ENCODE measurements at regions not wholly inside any gene's neighbourhood (a gene's known extent, or its start where the extent isn't known, plus 50 kb on each side); places are given as distances from the start of the nearest gene placed in this dataset.

DNA sequence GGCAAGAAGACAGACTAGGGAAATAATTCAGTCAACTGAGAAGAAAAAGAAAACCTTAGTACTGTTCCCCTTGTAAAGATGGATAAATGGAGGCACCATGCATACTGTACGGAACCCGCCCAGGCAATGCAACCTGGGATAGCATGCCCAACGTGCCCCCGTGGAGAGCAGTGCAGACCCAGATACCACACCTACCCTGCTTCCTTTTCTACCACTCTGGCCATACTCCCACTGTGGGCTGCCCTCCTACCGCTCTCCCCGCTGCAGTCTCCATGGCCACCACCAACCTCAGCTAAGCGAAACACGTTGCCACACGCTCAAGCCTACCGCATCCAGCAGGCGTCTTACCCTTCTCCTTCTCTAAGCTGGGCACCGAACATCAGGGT is 117.4 kb upstream of the SERPIND1 start:
- Histone ChIP-seq H4K8ac (ENCODE audit: low read depth in 2 of 2, low read length in 2 of 2) (no peak overlapping the region), H2AK5ac (ENCODE audit: low read depth, low read length) (no peak overlapping the region; the same call in 1 of the 2 replicates), H3K36me3 (ENCODE audit: control insufficient read depth, insufficient read depth, low read length) (no peaks in the 10 kb centered on the region), H3K9me1 (ENCODE audit: insufficient read depth, low read length) (no peaks in the 10 kb centered on the region), H2AFZ (replicated peaks; ENCODE audit: low read length, poor library complexity) (peak overlapping the region; percentile 14), H3K18ac (ENCODE audit: low read depth, low read length) (no peak overlapping the region), H2BK15ac (ENCODE audit: low read depth, low read length) (no peak overlapping the region), H3K23ac (ENCODE audit: low read depth, low read length) (no peak overlapping the region), H2AK9ac (replicated peaks; ENCODE audit: low read depth, low read length, poor library complexity) (peak overlapping the region; percentile 24), H3K4me1 (ENCODE audit: control insufficient read depth, insufficient read depth, low read length) (no peaks in the 10 kb centered on the region), H4K91ac (ENCODE audit: insufficient read depth, low read depth, low read length) (no peak overlapping the region), H3K27ac (ENCODE audit: insufficient read depth, low read length) (no peak overlapping the region), H2BK5ac (ENCODE audit: low read depth, low read length, poor library complexity, severe bottlenecking) (no peak overlapping the region), H3K4me2 (ENCODE audit: low read depth, low read length) (no peak overlapping the region), H3K4me3 (ENCODE audit: insufficient read depth, low read depth, low read length) (no peak overlapping the region), H3K14ac (replicated peaks; ENCODE audit: low read depth, low read length) (no peak overlapping the region), H3K56ac (ENCODE audit: extremely low read depth, insufficient read depth, low read length) (no peak overlapping the region), H3K9me3 (ENCODE audit: control insufficient read depth, insufficient read depth, low read length) (no peaks in the 10 kb centered on the region), H3K27me3 (ENCODE audit: control insufficient read depth, insufficient read depth, low read length) (peaks cover 28% of the 10 kb centered on the region), H3K4ac (ENCODE audit: low read depth, low read length) (no peak overlapping the region), H4K5ac (ENCODE audit: low read depth, low read length) (no peak overlapping the region), H3K9ac (ENCODE audit: low read depth, low read length) (no peak overlapping the region), H4K20me1 (ENCODE audit: insufficient read depth, low read length) (no peaks in the 10 kb centered on the region), H2BK20ac (ENCODE audit: low read depth, low read length) (no peak overlapping the region), H3K79me1 (ENCODE audit: low read depth in 1 of 2, low read length in 2 of 2) (no peaks in the 10 kb centered on the region), H2BK120ac (ENCODE audit: low read depth, low read length) (no peak overlapping the region)
- in situ Hi-C loops (cut with MboI; ENCODE audit: low sequenced_read_pairs) (no loop called here), dilution Hi-C loops (cut with HindIII; ENCODE audit: low sequenced_read_pairs, unreplicated experiment) (no loop called here), intact Hi-C loops (cut with micrococcal nuclease) (no loop called here)
- TF ChIP-seq BHLHE40 (IDR thresholded peaks at IDR 0.05; ENCODE audit: low read depth, low read length) (no peak), POLR2A (IDR thresholded peaks at IDR 0.05; ENCODE audit: low read depth, low read length) (no peak), MAZ (IDR thresholded peaks at IDR 0.05; ENCODE audit: borderline replicate concordance, low read depth, low read length) (no peak), RFX5 (IDR thresholded peaks at IDR 0.05; ENCODE audit: low read depth, low read length) (no peak), SMC3 (IDR thresholded peaks at IDR 0.05; ENCODE audit: low read depth, low read length) (no peak), MXI1 (IDR thresholded peaks at IDR 0.05; ENCODE audit: borderline replicate concordance, low read depth, low read length) (no peak), RAD21 (IDR thresholded peaks at IDR 0.05; ENCODE audit: low read length) (no peak), FOS (IDR thresholded peaks at IDR 0.05; ENCODE audit: low read depth, low read length) (no peak), NFE2L2 (IDR thresholded peaks at IDR 0.05; ENCODE audit: low read depth, low read length) (no peak), CEBPB (IDR thresholded peaks at IDR 0.05; ENCODE audit: low read depth, low read length) (no peak), CHD1 (IDR thresholded peaks at IDR 0.05; ENCODE audit: low read depth, low read length) (no peak), RCOR1 (IDR thresholded peaks at IDR 0.05; ENCODE audit: insufficient replicate concordance, low read length) (no peak), MAFK (IDR thresholded peaks at IDR 0.05; ENCODE audit: low read depth, low read length) (no peak)
- TF ChIP-seq, protein P1, sequence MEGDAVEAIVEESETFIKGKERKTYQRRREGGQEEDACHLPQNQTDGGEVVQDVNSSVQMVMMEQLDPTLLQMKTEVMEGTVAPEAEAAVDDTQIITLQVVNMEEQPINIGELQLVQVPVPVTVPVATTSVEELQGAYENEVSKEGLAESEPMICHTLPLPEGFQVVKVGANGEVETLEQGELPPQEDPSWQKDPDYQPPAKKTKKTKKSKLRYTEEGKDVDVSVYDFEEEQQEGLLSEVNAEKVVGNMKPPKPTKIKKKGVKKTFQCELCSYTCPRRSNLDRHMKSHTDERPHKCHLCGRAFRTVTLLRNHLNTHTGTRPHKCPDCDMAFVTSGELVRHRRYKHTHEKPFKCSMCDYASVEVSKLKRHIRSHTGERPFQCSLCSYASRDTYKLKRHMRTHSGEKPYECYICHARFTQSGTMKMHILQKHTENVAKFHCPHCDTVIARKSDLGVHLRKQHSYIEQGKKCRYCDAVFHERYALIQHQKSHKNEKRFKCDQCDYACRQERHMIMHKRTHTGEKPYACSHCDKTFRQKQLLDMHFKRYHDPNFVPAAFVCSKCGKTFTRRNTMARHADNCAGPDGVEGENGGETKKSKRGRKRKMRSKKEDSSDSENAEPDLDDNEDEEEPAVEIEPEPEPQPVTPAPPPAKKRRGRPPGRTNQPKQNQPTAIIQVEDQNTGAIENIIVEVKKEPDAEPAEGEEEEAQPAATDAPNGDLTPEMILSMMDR (conservative IDR thresholded peaks at IDR 0.05; ENCODE audit: low read depth, low read length) = no peak
- TF ChIP-seq, protein P2, sequence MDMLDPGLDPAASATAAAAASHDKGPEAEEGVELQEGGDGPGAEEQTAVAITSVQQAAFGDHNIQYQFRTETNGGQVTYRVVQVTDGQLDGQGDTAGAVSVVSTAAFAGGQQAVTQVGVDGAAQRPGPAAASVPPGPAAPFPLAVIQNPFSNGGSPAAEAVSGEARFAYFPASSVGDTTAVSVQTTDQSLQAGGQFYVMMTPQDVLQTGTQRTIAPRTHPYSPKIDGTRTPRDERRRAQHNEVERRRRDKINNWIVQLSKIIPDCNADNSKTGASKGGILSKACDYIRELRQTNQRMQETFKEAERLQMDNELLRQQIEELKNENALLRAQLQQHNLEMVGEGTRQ (IDR thresholded peaks at IDR 0.05; ENCODE audit: low read depth, low read length) = no peak
- WGBS, 2 experiments (ENCODE audit: extremely low coverage in 2 of 2, insufficient read length in 1 of 2) = 100% methylated on average over 2 of the region's 12 CpGs; no CpG with 5 or more reads in 1 of the 2 experiments
- ChIA-PET POLR2A (ENCODE audit: unreplicated experiment) (no interaction called here), CTCF (no interaction called here)
- DNase-seq = no peak
- BruUV-seq (replicated peaks) = no TSS peak
- no peak for ATAC-seq (ENCODE audit: low read depth)
